GM18861 (cell line): ENCODE measurements at regions not wholly inside any gene's neighbourhood (a gene's known extent, or its start where the extent isn't known, plus 50 kb on each side); places are given as distances from the start of the nearest gene placed in this dataset.

ENCODE experiments used
- ATAC-seq: cut with Tn5 transposase; IDR thresholded peaks from one replicate; pipeline ENCODE4 v1.9.1; 2021; ENCODE audit not compliant: unreplicated experiment

DNA sequence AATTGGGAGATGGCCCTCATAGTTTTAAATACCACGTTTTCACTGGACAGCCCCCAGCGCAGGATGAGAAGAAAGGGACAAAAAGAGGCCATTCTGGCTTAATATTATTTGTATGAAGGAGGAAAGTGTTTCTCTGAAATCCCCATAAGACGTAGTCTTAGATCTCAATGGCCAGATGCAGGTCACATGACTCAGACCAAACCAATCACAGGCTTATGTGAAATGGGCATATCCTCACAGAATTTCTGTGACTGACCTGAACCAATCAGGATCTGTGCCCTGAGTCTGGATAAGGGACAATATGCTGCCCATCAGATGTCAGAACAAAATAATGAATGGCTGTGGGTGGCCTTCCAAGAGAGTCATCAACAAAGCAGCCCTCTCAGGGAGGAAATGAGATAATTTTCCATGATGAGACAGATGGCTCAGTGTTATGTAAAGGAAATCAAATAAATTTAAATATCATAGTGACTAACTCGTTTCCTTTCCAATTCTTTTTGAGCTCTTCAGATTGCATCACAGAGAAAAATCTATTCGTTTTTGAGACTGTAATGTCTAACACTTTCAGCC, 1009.5 kb upstream of the TMEM132C start:
- ATAC-seq: no peak

DNA sequence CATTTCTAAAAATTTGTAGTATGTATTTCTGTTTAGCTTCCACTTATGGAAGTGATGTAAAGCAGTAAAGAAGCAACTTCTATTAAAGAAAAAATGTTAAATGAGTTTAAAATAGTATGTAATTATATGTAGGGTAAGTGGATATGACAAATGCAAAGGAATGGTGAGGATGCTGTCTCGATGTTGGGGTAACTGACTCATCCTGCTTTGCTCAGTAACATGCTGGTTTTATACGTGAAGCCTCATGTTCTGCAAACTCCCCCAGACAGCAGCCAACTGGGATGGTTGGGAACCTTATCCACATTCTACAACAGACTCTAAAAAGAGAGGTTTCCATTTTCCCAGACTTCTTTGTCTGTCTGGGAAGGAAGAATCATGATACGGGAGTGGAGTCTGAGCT, 1006.4 kb upstream of the TMEM132C start:
- no peak for ATAC-seq

DNA sequence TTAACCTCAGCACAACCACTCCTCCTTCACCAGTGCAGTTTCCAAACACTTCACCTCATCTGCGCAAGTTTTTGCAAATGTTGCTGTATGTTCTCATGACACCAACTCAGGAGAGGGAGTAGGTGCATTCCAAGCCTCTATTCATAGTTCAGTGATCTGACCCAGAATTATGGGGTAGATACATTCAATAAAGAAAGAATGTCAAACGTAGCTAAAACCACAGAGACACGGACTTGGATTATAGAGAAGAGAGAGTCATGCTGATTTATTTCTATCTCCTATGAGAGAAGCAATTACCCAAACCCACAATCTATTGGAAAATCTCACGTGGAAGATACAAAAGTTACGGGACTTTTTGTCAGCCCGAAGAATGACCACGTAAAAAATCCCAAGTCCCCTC, 1006.0 kb upstream of the TMEM132C start:
- ATAC-seq: no peak

DNA sequence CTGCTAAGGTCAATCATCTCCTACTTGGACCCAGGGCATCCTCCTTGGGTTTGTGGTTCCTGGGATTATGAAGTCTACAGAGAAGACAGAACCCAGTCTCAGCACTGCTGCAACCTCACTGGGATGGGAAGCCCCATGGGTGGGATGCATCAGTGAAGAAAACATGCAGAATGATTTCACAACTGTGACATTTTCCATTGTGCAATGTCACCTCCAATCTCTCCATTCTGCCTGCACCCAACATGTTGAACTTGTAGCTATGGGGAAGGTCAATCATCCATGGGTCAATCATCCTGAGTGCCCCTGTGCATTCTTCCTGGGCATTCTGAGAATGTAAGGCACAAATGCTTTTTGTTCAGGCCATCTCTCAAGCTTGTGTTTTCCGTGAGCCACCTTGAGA, 1004.4 kb upstream of the TMEM132C start:
- no peak for ATAC-seq

DNA sequence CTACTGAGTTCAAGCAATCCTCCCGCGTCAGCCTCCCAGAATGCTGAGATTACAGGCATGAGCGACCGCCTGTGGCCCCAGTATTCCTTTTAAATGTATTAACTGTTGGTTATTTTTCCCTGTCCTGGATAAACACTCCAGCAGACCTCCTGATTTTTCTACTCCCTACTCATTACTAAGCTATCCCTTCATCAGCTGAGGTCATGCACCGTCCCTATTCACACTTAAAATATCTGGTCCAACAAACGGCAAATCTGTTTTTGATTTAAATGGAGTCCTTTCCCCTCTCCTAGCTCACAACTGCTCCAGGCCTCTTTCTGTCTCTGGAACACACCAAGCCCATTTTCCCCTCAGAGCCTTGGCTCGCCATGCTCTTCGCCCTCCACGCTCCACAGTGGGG, 1003.3 kb upstream of the TMEM132C start:
- no peak for ATAC-seq

DNA sequence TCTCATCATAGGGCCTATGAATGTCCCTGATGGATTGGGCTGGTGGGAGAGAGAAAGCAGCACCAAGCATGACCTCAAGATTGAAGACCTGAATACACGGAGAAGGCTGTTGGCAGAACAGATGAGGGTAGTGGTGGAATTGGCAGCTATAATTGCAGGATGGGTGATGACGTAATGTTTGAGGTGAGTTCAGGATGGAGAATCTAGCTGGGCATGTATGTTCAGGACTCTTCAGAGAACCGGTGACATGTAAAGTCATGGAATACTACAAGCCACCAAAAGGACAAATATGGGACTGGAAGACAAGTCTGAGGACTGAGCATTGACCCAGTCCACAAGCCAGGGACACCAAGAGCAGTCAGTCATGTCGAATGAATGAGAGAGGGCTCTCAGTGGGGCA, 999.8 kb upstream of the TMEM132C start:
- no peak for ATAC-seq

DNA sequence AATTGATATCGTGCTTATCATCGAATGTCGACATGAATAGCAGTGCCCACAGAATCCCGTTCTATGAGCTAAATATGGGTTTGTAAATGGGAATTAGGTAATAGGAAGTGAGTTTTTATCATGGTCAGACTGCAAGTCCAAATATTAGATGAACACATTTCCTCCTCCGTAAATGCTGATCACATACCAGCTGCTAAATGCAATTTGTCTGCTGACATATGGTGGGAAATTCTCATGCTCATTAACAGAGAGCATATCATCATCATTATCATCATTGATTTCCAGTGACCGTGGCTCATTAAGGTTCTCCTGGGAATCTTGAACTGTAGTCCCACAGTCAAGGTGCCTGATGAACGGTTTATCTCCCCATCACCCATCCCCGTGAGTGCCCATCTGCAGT, 998.8 kb upstream of the TMEM132C start:
- no peak for ATAC-seq

DNA sequence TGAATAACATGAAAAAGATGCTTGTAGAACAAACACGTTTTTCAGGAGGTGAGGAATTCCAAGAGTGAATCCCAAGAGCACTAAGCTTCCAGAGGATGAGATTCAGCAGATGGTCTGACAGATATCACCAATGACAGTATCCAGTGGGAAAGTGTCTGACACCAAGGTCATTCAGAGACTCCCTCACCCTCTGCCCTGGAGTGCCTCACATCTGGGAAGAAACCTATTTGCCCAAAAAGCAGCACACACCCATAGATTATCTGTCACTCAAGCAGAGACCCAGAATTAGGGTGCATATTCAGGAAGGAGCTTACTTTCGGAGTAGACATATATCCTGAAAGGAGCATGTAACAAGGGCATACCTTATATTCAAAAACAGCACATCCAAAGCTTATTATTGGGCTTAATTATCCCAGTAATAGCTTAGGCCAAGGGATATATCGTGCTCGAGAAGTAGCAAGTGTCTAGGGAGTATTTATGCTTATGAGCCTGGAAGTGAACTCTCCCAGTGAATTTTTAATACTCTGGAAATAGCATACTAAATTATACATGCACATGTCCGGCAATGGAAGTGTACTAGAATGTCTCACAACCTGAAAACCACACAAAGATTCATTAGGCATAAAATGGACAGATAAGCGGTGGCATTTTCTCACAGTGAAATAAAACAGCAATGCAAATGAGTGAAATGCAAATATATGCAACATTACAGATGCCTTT, 998.1 kb upstream of the TMEM132C start:
- ATAC-seq: no peak

DNA sequence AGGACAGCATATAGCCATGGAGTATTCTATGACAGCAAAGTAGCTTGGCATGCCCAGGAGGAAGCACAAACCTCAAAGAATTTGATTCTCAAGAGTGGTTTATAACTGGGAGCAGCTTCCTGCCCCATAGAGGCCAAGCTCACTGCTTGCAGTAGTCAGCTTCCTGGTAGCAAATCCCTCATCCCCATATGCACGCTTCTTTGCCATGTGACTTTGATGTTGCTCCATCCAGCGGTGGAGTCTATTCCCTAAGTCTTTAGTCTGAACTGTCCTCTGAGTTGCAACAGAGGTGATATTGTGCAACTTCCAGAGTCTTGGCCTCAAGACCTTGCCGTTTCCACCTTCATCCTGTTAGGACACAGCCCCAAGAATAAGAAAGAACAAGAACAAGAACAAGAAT, 996.8 kb upstream of the TMEM132C start:
- ATAC-seq: no peak

DNA sequence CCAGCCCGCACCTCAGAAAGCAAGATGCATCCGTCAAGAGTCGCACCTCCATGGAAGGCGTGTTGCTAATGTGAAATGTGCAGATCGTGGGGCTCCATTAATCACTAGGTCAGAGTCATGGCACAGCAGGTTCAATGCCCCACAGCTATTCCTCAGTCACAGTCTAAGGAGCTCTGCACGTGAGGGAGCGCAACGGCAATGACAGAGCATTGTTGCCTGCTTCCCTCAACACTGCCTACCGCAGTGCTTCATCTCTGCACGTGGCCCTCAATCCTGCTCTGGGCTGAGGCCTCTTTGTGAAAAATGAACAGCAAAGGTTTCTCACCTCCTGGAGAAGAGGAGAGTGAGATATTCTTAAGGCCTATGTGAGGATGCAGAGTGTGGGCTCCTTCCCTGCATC, 995.2 kb upstream of the TMEM132C start:
- no peak for ATAC-seq

DNA sequence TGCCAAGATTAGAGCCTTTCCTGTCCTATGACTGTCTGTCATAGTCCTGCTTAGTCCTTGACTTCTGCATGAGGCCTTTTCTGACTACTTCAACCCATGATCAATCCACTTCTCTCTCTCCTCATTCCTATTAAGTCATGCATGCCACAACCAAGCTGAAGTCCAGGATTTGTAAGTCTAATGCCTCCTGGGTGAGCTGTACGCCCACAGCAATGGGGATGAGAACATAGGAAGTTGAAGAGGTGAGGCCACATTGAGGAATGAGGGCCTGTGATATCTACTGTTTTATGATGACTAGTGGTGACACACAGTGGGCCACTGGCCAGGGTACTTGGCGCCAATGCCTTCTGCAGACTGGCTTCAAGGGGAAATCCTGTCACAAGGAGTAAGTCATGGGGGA, 994.1 kb upstream of the TMEM132C start:
- no peak for ATAC-seq

DNA sequence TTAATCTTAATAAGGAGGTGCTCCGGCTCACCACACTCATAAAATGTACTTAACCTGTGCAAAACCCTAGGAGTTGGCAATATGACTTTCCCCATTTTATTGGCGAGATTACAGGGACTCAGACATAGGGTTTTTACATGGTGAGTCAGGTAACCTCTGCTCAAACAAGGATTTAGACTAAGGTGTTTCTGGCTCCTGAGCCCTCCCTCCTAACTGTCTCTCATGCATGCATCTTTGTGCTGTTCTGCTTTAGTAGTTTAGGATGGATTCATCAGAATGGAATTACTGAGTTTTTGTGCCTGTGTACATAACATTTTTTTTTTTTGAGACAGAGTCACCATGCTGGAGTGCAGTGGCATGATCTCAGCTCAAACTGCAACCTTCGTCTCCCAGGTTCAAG, 993.3 kb upstream of the TMEM132C start:
- ATAC-seq: no peak

DNA sequence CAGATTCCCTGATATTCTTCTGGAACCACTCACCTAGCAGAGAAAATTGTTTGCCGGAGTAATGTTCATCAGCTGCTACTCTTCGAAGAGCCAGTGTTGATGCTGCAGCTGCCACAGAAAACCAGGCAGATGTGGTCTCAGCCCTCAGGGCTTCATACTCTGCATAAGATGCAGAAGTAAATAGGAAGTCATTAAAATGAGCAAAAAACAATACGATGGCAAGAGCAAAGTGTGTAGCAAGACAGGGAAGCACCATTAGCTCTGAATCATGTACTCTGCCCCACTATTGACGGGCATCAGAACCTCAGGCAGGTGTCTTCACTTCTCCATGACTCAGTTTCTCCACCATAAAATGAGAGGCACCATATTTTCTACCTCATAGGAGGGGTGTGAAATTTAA, 991.6 kb upstream of the TMEM132C start:
- no peak for ATAC-seq

DNA sequence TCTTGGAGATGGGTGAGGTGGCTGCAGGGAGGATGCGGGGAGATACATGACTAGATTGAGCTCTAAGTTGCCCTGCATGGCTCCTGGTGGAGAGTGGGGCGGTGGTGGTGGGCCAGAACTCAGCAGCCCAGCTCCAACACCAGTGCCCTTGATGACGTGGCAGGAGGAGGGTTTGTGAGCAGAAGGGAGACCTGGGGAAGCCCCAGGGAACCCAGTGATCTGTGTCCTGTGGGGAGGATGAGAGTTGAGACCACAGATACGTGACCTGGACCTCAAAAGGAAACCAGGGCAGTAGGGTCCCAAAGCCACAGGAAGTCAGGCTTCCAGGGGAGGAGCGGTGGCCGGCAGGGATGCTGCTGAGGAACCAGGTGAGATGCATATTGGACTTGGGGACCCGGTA, 989.1 kb upstream of the TMEM132C start:
- ATAC-seq: no peak

DNA sequence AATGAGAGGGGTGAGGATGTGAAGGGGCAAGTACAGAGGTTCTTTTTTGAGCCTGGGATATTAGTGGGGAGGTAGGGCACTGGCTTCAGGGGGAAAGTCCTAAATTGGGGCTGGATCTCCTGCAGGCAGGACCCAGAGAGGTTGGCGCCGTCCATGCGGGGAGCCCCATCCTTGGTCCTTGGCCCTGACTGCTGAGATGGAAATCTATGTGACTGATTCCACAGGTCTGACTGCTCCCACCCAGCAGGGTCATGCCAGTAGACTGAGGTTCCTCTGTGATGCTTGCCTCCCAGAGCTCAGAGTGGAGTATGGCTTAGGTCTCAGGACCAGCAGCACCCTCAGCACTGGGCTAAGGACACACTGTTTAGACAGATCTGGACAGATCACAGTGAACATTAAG, 988.6 kb upstream of the TMEM132C start:
- no peak for ATAC-seq

DNA sequence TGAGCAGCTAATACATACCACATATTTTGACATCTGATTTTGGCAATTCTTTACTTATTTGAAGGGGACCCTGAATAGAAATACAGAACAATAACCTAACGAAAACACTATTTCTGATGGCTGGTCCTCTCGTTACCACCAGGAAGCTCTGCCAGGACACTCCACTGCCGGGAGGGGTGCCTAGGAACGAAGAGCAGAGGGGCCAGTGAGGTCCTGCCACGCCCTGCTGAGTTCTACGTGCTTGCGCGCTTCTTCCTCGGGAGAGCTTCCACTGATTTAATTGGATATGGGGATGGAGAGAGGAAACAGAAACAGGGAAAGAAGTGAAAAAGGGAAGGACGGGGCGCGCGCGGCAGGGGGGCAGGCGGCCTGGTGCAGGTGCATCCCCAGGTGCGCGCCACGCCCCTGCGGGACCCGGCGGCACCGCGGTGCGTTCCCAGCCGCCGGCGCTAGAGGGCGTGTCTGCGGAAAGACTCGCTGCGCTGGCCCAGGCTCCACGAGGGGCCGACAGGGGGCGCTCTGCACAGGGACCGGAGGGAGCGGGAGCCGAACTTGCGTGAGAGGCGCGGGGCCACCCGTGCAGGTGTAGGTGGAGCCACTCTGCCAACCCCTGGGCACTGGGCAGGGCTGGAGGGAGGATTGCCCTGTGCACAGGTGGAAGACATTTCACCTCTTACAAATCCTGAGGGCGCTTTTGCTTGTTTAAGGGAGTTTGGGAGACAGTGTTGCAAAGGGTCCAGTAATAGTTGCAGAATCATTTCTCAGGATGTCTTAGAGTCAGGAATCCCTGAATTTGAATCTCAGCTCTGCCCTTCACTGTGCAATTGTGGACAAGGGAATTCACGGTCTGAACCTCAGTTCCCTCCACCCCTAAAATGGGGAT, 986.3 kb upstream of the TMEM132C start:
- peak; percentile 80 for ATAC-seq

DNA sequence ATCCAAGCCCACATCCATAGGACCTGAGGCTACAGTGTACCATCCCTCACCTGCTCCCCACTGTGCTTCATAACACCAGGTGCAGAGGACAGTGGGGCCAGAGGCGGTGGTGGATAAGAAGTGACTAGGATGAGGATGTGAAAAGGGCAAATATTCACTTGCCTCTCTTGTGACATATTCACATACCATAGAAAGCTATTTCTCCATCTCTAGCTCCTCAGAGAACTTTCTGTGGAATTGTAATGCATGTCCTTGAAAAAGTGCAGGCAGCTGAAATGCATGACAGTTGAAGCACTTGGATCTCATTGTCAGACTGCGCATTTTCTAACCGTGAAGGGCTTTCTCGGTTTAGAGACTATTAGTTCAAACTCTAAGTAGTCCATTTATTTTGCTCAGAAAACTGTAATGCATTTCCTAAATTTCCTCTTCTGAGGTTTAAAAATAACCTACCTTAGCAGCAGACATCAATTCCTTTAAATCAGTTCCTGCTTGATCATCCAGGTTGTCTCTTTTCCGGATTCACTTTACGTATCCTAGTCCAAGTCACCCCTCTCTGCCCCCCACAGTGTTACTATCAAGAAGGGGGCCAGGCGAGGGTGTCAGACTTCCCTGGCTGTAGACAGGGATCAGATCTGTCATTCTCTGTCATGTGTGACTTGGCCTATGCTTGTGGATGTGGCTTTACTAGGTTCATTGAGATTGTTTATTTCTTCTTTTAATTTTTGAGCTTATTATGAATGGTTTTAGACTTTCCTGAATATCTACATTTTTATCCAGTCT, 984.0 kb upstream of the TMEM132C start:
- ATAC-seq: no peak

DNA sequence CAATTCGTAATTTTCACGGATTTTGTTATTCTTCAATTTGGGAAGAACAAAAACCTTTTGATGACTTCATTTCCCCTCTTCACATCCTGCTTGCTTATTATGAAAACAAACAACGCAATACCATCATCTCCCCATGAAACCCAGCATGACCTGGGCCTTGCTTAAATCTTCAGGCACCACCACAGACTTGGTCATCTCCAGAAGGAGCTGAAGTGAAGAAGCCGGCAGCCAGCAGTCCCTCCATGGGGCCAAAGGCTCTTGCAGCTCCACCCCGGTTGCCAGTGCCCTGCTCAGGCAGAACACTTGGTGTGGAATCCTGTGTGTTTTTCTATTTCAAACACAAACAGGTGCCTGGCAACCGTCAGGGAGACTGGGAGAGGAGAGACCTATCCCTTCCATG, 982.9 kb upstream of the TMEM132C start:
- no peak for ATAC-seq

DNA sequence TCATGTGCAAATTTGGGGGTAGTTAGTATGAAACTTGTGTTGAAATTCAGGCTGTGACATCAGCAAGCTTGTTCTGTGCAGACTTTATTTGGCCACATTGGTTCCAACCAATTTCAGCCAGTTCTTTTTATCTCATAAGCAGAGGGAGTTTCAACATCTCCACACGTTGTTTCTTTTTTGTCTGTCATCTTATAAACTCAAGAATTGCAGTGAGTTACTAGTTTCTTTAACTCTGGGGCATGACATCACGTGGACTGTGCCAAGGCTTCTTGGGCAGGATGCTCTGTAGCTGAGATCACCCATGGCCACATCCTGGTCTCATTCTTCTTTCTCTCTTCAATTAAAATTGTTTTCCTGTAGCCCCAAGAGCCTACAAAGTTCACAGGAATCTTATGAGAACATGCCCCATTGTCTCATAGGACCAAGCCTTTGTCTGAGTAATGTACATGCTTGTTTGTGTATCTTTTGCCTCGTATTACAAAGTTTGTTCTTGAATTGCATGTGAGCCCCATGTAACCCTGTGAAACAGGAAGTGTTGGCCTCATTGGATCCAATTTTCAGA, 982.0 kb upstream of the TMEM132C start:
- ATAC-seq: no peak

DNA sequence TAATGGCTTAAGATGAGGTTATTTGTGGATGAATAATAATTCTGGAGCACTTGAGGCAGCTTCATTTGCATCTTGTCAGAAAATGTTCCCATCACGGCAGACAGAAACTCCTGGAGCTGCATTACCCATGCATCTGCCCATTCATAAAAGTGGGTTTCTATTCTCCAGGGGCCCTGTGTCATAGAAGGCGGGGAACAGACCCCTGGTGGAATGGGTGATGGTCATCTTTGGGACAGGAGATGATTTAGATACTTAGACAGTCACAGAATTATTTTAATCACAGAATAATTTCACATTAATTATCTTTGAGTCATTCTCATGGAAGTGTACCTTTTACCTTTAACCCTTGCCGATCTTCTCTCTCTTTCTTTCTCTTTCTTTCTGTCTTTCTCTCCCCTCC, 980.7 kb upstream of the TMEM132C start:
- no peak for ATAC-seq

DNA sequence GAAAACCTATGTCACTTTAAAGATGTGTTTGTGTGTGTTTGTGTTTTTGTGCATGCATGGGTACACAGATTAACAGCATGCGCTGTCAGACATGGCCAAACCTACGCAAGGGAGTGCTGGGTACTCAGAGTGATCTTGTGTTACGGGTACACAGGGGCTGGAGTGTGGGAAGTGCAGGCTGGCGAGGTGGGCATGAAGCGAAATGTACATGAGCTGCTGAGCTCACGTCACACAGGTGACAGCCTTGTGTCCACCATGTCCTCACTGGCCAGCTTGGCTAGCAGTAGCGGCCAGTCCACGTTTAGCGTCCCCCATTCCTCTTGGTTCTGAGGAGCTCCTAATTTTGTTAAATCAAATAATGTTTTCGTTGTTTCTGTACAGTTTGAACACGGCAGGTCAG, 979.7 kb upstream of the TMEM132C start:
- no peak for ATAC-seq
